Testis (tissue), 2 donors: ENCODE measurements at regions not wholly inside any gene's neighbourhood (a gene's known extent, or its start where the extent isn't known, plus 50 kb on each side); places are given as distances from the start of the nearest gene placed in this dataset.

Source experiments
- CTCF ChIP-seq, 3 experiments: fragments of 450-650 bp in 2 of 3; fragments of 200-600 bp in 1 of 3; sonication (generic) in 1 of 3; IDR thresholded peaks; one replicate each; pipeline ENCODE4 v1.5.1; 2016 to 2019; ENCODE audit warnings: antibody characterized with exemption in 3 of 3, mild to moderate bottlenecking in 2 of 3, moderate library complexity in 1 of 3
- POLR2A ChIP-seq: fragments of 450-650 bp; IDR thresholded peaks from one replicate; pipeline ENCODE4 v1.6.1; 2017; ENCODE audit warnings: antibody characterized with exemption, mild to moderate bottlenecking, moderate library complexity

- no peak for TF ChIP-seq POLR2A
- no peak for TF ChIP-seq CTCF (IDR thresholded peaks at IDR 0.05)
Measured at GRCh38 chr11:134513585-134514120, 101.6 kb upstream of the B3GAT1 start.
